HG03025 (cell line): ENCODE measurements at regions not wholly inside any gene's neighbourhood (a gene's known extent, or its start where the extent isn't known, plus 50 kb on each side); places are given as distances from the start of the nearest gene placed in this dataset.
"Not testable (repeated sequence)": the region's sequence is repeated elsewhere in the genome, so short reads cannot be mapped to it uniquely, and the experiment has no call there.

Experiments used
- ATAC-seq: cut with Tn5 transposase; IDR thresholded peaks from one replicate; pipeline ENCODE4 v1.9.1; 2021; ENCODE audit warnings: mild to moderate bottlenecking, moderate library complexity; ENCODE audit not compliant: unreplicated experiment, low FRiP score

GRCh38 chr18:28786926-28787325 is 610.0 kb upstream of the CDH2 start:
- ATAC-seq, result no peak

DNA sequence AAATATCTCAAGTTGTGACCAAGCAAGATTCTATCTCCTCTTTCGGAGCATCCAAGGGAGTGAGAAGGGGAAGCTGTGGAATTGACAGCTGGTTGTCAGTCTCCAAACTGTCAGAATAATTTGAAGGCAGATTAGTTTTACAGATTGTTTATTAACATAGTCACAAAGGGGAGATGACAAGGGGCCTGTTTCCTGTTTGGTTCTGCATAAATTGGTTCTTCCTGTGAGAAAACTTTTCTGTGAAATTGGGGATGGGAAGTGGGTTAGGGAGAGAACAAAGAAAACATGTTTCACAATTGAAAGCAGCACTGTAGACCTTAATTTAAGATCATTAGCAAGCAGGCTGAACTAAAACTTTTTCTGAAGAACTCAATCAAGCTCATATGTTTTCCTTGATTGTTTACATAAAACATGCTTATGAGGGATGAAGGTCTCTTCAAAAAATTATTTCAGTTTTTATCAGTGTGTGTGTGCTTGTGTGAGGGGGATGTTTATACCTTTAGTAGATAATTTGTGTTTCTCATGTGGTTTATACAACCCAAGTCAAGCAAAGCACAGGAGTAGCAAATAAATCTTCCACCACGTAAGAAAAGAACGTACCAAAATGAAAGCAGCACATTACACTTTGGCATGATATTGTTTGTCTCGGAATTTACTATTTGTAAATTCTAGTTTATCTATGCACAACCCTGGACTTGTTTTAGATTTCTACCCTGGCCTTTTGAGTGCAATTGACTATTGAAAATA is 604.9 kb upstream of the CDH2 start:
- no peak for ATAC-seq

DNA sequence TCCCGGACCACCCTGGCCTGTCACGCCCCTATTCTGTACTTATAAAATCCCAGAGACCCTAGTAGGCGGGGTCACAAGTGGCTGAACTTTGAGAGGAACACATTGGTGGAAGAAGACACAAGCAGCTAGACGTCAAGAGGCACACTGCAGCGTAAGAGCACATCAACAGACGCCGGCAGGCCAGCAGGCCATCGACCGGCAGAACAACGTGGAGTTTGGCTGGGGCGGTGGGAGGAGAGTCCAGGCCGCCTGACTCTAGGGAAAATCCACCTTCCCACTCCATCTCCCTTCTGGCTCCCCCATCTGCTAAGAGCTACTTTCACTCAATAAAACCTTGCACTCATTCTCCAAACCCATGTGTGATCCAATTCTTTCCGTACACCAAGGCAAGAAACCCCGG is 601.8 kb upstream of the CDH2 start:
- ATAC-seq, result no peak

DNA sequence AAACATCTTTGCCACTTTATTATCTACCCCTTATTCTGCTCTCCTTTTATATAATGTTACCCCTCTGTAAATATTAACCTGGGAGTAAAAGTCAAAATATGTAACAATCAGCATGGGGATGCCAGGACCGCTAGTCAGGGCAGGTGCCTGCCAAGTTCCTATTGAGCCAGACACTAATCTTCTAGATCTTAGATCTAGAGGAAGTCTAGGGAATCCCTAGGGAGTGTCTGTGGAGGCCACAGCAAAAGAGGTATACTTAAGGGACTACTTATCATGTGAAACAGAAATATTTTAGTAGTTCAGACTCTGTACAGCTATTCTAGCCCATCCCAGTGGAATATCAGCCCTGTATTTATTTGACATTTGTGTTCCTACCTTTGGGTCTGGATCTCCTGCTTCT is 600.8 kb upstream of the CDH2 start:
- ATAC-seq, result no peak

GRCh38 chr18:28771849-28772248 is 594.9 kb upstream of the CDH2 start:
- ATAC-seq, result no peak

DNA sequence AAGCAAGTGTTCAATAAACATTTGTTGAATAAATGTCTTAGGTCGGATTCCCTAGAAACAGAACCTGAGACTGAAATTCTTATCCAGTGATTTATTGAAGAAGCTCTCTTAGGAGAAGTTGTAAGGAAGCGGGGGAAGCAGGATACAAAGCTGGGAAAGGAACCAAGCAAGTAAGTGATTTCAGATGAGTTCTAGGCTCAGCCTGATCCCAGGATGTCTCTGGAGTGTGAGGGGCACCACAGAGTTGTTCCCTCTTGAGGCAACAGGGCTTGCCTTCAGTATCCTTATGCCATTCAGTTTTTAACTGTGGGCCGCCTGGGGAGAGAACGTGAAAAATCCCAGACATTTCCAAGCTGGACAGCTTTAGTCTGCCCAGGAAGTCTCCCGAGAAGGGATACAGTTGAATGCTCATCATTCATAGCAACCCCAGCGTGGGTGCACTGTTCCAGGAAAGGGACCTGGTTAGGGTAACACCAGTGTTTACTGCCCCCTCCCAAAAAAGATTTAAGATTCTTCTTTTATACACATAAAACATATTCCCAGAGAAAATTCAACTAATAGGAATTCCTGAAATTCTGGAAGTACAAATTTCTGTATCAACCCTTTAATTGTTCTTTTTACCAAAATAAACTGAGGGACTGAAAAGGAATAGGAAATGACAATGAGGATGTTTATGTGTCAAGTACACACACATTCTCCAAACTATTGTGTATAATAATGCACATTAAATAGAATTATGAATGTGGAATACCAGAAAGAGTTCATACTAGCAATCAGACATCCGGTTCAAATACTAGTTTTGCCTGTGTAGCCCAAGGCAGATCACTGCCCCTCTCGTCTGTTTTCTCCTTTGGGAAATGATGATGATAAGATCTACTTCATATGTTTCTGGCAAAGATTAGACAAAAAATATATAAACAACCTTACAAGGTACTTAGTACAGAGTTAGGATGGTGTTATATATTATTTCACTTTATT is 592.1 kb upstream of the CDH2 start:
- ATAC-seq, result no peak

- ATAC-seq, result no peak
Observed at GRCh38 chr18:28767727-28768211, 590.8 kb upstream of the CDH2 start.

DNA sequence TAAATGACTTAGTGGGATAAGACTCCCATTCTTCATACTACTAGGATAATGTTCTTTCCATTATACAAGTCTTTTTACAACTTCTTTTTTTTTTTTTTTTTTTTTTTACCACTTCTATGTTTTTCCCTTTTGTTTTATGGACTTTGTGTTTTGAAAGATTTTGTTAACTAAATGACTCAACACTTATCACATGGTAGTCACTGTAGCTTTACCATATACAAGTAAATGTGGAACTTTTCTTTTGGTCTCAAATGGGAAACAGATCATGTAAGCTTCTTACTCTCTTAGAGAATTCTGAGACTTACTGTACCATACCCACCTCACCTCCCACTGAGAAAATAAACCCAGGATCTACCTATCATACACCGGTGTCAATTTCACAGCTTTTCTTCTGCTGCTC is 590.3 kb upstream of the CDH2 start:
- no peak for ATAC-seq

- ATAC-seq, result no peak
Observed at GRCh38 chr18:28766721-28767120, 589.8 kb upstream of the CDH2 start.

DNA sequence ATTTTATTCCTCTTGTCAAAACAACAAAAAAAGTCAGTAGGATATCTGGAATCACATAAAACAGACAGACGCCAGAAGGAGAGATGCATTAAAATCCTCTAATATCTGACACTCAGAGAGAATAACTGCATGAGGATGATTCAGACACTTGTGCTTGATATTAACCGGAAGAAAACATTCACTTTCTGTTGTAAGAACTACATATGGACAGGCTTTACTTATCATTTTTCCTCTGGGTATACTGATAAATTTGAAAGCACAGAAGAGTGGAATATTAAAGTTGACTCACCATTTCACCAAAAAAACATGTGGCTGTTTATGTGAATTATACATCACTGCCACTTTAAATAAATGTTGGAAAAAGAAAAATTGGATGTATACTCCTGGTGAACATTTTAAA is 589.1 kb upstream of the CDH2 start:
- no peak for ATAC-seq

GRCh38 chr18:28760299-28760698 is 583.4 kb upstream of the CDH2 start:
- ATAC-seq, result no peak

DNA sequence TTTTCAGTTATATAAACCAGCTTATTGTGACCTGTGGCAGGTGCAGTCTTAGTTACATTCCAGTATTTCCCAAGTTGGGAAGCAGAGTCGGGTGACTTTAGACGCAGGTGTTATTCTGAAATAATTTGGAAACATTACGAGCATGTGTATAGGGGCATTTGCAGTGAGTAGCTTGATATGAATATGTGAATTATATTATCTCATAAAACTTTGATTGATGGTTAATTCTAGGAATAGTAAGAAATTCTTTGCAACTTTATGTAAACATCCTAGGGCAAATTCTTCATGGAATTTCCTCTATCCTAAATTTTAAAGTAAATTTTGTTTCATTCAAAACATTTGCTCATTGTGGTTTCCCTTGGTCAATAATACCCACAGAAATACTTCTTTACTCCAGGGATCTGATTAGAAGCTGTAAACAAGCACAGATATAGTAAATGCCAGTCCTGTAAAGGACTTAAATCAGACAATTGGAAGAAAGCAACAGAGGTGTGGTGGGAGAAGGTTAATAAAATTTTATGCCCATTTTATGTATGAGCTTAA is 580.6 kb upstream of the CDH2 start:
- ATAC-seq, result no peak

GRCh38 chr18:28743115-28743514 is 566.2 kb upstream of the CDH2 start:
- ATAC-seq, result no peak

DNA sequence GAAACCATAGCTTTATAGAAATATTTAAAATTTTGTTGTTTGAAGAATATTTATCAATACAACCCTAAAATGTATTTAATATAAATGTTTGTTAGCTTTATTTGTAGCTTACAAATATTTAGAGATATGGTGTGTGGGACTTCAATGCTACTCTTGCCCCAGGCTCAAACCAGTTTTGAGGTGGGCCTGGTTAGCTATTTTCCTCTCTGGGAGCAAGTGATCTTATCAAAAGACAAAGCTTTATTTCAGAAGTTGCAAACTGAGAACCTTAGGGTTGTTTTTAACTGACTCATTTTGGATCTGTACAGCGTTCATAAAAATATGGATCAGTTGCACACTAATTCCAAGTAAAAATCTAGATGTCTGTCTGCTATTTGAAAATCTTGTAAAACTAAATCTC is 563.6 kb upstream of the CDH2 start:
- ATAC-seq, result no peak

DNA sequence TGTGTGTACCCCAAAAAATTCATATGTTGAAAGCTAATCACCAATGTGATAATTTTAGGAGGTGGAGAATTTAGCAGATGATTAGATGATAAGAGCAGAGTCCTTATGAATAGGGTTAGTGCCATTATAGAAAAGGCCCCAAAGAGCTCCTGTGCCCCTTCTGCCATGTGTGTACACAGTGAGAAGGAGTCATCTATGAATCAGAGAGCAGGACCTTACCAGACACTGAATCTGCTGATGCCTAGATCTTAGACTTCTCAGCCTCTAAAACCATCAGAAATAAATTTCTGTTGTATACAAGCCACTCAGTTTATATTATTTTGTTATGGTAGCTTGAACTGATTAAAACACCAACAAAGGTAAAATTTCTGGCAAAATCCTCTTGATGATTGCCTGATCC is 560.0 kb upstream of the CDH2 start:
- no peak for ATAC-seq

DNA sequence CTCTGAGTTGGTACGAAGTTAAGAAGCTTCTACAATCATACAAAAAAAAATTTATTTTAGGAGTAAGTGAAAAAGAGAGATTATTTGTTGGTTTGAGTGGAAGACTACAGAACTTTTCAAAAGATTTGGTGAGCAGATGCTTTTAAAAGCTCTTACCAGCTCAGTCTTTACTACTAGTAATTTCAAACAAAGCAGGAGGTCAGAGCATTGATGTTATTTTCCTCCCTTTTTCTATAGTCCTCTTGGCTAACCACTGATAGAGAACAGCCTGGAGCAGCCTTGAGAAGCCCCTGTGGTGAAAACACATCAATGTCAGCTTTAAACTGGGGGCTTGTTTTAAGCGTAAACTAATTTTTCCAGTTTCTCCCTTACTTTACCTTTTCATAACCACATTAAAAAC is 559.3 kb upstream of the CDH2 start:
- no peak for ATAC-seq

DNA sequence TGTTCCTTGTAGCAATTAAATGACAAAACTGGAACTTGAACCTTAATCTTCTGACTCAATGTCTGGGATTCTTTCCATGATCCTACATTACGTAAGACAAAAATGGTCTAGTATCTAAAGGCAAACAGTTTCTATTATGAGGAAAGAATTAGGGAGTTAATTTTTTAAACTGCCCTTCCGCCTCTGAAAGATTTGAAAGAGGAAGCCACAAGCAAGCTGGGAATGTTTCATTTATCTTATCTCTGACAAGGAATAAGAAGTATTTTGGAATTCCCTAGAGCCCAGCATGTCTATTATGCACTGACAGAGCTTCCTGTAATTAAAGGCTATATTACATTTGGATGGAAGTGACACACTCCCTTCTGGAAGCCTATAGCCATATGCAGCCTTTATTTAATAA is 558.8 kb upstream of the CDH2 start:
- no peak for ATAC-seq

DNA sequence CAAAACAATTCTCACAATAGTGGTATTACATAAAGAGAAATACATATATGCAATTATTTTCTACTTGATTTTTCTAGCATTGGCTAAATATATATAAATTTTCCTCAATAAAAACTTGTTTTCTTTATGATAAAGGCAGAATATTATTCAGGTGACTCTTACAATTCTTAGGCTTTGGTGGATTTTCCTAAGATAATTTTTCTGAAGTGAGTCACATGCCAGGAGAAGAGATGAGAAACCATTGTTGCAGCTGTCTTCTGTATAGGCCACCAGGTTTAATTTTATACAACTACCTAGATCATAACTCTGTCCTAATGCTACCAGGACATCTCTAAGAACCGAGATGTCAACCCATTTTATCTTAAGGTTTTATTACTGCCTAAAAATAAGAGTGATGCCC is 552.4 kb upstream of the CDH2 start:
- no peak for ATAC-seq

GRCh38 chr18:28728891-28729290 is 552.0 kb upstream of the CDH2 start:
- ATAC-seq, result no peak

GRCh38 chr18:28727189-28727588 is 550.3 kb upstream of the CDH2 start:
- ATAC-seq, result not testable (repeated sequence)

GRCh38 chr18:28725876-28726275 is 548.9 kb upstream of the CDH2 start:
- no peak for ATAC-seq
